Neural crest cell (in vitro differentiated cells): ENCODE measurements at regions not wholly inside any gene's neighbourhood (a gene's known extent, or its start where the extent isn't known, plus 50 kb on each side); places are given as distances from the start of the nearest gene placed in this dataset.

Experiments used
- DNase-seq: peaks from one replicate; pipeline ENCODE4 v3.0.0; 2021; ENCODE audit warnings: low read depth, mixed read lengths, low spot score
- H3K27ac Mint-ChIP-seq: one replicate; pipeline ENCODE4 v1.8.0; 2021; ENCODE audit warnings: mild to moderate bottlenecking, mixed read lengths; ENCODE audit not compliant: unreplicated experiment
- H3K27me3 Mint-ChIP-seq: 2 replicates; pipeline ENCODE4 v1.8.0; 2021; ENCODE audit warnings: low read depth, mild to moderate bottlenecking, mixed read lengths
- H3K36me3 Mint-ChIP-seq: 2 replicates; pipeline ENCODE4 v1.8.0; 2021; ENCODE audit warnings: low read depth, mild to moderate bottlenecking, mixed read lengths
- H3K4me1 Mint-ChIP-seq: 2 replicates; pipeline ENCODE4 v1.8.0; 2021; ENCODE audit warnings: mixed read lengths
- H3K4me3 Mint-ChIP-seq: one replicate; pipeline ENCODE4 v1.8.0; 2021; ENCODE audit warnings: mild to moderate bottlenecking, mixed read lengths
- H3K9me3 Mint-ChIP-seq: 2 replicates; pipeline ENCODE4 v1.8.0; 2021; ENCODE audit warnings: mixed read lengths
- CTCF ChIP-seq: fragments of 200-600 bp; sonication (generic); conservative IDR thresholded peaks from 2 replicates; pipeline ENCODE4 v1.5.0; 2021; ENCODE audit warnings: antibody characterized with exemption, mild to moderate bottlenecking

- H3K27ac Mint-ChIP-seq: no peak overlapping the region
- TF ChIP-seq CTCF: no peak
- peaks cover 2% of the 10 kb centered on the region for H3K9me3 Mint-ChIP-seq
- DNase-seq: no peak
- H3K27me3 Mint-ChIP-seq: no peaks in the 10 kb centered on the region
- no peak overlapping the region for H3K4me3 Mint-ChIP-seq
- no peaks in the 10 kb centered on the region for H3K36me3 Mint-ChIP-seq
- peaks cover 25% of the 10 kb centered on the region for H3K4me1 Mint-ChIP-seq
Observed at GRCh38 chr2:235199128-235199527, 247.3 kb downstream of the SH3BP4 start.

DNA sequence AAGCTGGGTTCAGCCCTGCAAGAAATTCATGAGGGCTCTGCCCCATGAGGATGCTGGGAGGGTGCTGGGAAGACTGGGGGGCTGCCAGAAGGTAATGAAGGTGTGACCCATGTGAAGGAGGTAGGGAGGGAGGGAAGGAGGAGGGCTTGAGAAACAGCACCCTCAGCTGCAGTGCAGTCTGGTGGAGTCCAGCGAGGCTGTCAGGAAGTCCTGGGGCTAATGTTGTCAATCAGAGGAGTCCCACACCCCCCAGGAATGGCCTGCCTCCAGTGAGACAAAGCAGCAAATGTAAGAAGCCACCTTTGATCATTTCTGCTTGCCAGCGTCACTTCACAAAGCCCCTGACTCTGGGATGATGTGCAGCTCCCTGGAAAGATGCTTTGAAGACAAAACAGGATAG is 248.4 kb downstream of the SH3BP4 start:
- Mint-ChIP-seq H3K9me3 (no peaks in the 10 kb centered on the region), H3K4me3 (no peak overlapping the region), H3K4me1 (peaks cover 25% of the 10 kb centered on the region), H3K27ac (no peak overlapping the region), H3K36me3 (no peaks in the 10 kb centered on the region), H3K27me3 (no peaks in the 10 kb centered on the region)
- no peak for TF ChIP-seq CTCF
- no peak for DNase-seq

GRCh38 chr2:235201756-235202155 is 249.9 kb downstream of the SH3BP4 start:
- Mint-ChIP-seq H3K27ac (peak overlapping the region; percentile 54), H3K9me3 (no peaks in the 10 kb centered on the region), H3K36me3 (no peaks in the 10 kb centered on the region), H3K4me3 (no peak overlapping the region), H3K27me3 (no peaks in the 10 kb centered on the region), H3K4me1 (peaks cover 28% of the 10 kb centered on the region)
- DNase-seq: no peak
- TF ChIP-seq CTCF: no peak

DNA sequence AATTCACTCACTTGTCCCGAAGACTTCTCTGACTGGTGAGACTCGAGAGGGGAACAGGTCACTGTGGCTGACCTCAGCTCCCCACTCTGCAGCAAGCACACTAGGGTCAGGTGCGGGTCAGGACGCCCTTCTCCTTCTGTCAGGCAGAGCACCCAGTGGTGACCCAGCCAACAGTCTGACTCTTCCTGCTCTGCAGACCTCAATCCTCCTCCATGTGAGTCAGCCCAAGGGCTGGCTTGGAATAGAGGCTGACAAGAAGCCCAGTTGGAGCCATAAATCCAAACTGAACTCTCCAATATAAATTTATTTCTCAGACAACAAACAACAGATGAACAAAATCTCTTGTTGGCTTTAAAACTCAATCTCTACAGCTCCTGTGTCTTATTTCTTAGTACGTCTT is 253.1 kb downstream of the SH3BP4 start:
- no peaks in the 10 kb centered on the region for H3K27me3 Mint-ChIP-seq
- H3K4me3 Mint-ChIP-seq: no peak overlapping the region
- peaks cover 1% of the 10 kb centered on the region for H3K36me3 Mint-ChIP-seq
- peaks cover 1% of the 10 kb centered on the region for H3K9me3 Mint-ChIP-seq
- DNase-seq: no peak
- no peak for TF ChIP-seq CTCF
- no peak overlapping the region for H3K27ac Mint-ChIP-seq
- peaks cover 29% of the 10 kb centered on the region for H3K4me1 Mint-ChIP-seq

DNA sequence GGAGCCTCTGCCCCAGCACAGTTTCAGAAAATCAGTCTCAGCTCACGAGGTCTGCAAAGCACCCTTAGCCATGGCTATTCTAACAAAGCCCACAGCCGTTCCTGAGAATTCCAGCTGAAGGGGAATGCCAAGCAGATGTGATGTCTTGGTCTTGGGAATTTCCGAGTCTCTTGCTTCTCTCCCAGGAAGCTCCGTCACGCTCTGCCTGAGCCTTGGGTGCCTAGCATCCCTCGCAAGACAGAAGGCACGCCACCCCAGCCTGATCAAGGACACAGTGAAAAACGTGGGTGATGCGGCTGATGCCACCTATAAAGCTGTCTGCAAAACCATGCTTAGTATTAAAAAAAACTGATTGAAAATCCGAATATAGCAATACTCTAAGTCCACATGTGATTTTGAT is 254.6 kb downstream of the SH3BP4 start:
- Mint-ChIP-seq H3K27ac (no peak overlapping the region), H3K4me3 (no peak overlapping the region), H3K9me3 (peaks cover 3% of the 10 kb centered on the region), H3K36me3 (peaks cover 6% of the 10 kb centered on the region), H3K27me3 (no peaks in the 10 kb centered on the region), H3K4me1 (peaks cover 21% of the 10 kb centered on the region)
- no peak for DNase-seq
- no peak for TF ChIP-seq CTCF
